GM12878 (cell line): ENCODE measurements at regions not wholly inside any gene's neighbourhood (a gene's known extent, or its start where the extent isn't known, plus 50 kb on each side); places are given as distances from the start of the nearest gene placed in this dataset.

ENCODE experiments used
- ESRRA ChIP-seq: IDR thresholded peaks from 2 replicates; pipeline ENCODE4 v1.6.1; 2012; ENCODE audit warnings: mild to moderate bottlenecking, low read length, improper control_type of control experiment
- EZH2 ChIP-seq: IDR thresholded peaks from 2 replicates; pipeline ENCODE4 v1.6.1; 2012; ENCODE audit warnings: low read depth, mild to moderate bottlenecking, control low read depth, inconsistent platforms, low read length, borderline replicate concordance; ENCODE audit not compliant: control insufficient read depth
- RCOR1 ChIP-seq: conservative IDR thresholded peaks from 2 replicates; pipeline ENCODE4 v1.6.1; 2012; ENCODE audit warnings: low read depth, low read length, improper control_type of control experiment
- SP1 ChIP-seq: IDR thresholded peaks from one replicate; pipeline ENCODE4 v1.6.1; 2011; ENCODE audit warnings: low read depth, low read length
- TF ChIP-seq, protein P1 (sequence below): fragments of 150-350 bp; IDR thresholded peaks from 2 replicates; pipeline ENCODE4 v1.6.1; 2016; ENCODE audit warnings: low read depth, low read length
- TF ChIP-seq, protein P2 (sequence below): IDR thresholded peaks from 2 replicates; pipeline ENCODE4 v1.6.1; 2012; ENCODE audit warnings: mild to moderate bottlenecking, low read depth, low read length
- TF ChIP-seq, protein P3 (sequence below), 3 experiments: IDR thresholded peaks in 2 of 3; conservative IDR thresholded peaks in 1 of 3; 2 replicates each; pipeline ENCODE4 v1.5.1; 2011; ENCODE audit warnings: low read depth in 3 of 3, low read length in 3 of 3, mild to moderate bottlenecking in 3 of 3, control low read depth in 2 of 3, moderate library complexity in 2 of 3, inconsistent platforms in 1 of 3, mixed read lengths in 1 of 3; ENCODE audit not compliant: control insufficient read depth in 2 of 3, insufficient read depth in 1 of 3; ENCODE audit errors: extremely low read depth in 1 of 3
- TF ChIP-seq, protein P4 (sequence below): fragments of 450-650 bp; IDR thresholded peaks from 2 replicates; pipeline ENCODE4 v1.6.1; 2017; ENCODE audit warnings: borderline replicate concordance
- TF ChIP-seq, protein P5 (sequence below): fragments of 150-350 bp; IDR thresholded peaks from 2 replicates; pipeline ENCODE4 v1.6.1; 2014; ENCODE audit warnings: mild to moderate bottlenecking, low read depth, low read length

DNA sequence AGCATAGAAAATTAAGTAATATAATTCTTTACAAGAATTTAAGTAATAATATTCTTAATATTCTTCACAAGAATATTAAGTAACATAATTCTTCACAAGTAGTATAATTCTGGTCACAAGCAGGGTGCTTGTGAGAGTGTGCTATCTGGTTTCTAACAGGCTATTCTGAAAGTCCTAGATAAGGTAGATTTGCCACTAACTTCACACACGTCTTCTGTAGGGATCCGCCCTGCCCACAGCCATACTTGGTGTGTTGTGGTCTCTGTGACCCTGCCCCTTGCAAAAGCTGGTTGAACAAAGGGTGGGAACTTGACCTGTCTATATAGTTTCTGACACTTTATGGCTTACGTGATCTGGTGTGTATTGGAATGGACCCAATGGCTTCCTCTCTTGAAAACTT lies 253.4 kb upstream of the MDFIC2 start:
- TF ChIP-seq, protein P1, sequence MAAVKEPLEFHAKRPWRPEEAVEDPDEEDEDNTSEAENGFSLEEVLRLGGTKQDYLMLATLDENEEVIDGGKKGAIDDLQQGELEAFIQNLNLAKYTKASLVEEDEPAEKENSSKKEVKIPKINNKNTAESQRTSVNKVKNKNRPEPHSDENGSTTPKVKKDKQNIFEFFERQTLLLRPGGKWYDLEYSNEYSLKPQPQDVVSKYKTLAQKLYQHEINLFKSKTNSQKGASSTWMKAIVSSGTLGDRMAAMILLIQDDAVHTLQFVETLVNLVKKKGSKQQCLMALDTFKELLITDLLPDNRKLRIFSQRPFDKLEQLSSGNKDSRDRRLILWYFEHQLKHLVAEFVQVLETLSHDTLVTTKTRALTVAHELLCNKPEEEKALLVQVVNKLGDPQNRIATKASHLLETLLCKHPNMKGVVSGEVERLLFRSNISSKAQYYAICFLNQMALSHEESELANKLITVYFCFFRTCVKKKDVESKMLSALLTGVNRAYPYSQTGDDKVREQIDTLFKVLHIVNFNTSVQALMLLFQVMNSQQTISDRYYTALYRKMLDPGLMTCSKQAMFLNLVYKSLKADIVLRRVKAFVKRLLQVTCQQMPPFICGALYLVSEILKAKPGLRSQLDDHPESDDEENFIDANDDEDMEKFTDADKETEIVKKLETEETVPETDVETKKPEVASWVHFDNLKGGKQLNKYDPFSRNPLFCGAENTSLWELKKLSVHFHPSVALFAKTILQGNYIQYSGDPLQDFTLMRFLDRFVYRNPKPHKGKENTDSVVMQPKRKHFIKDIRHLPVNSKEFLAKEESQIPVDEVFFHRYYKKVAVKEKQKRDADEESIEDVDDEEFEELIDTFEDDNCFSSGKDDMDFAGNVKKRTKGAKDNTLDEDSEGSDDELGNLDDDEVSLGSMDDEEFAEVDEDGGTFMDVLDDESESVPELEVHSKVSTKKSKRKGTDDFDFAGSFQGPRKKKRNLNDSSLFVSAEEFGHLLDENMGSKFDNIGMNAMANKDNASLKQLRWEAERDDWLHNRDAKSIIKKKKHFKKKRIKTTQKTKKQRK, result no peak
- TF ChIP-seq EZH2, result no peak
- TF ChIP-seq, protein P2, sequence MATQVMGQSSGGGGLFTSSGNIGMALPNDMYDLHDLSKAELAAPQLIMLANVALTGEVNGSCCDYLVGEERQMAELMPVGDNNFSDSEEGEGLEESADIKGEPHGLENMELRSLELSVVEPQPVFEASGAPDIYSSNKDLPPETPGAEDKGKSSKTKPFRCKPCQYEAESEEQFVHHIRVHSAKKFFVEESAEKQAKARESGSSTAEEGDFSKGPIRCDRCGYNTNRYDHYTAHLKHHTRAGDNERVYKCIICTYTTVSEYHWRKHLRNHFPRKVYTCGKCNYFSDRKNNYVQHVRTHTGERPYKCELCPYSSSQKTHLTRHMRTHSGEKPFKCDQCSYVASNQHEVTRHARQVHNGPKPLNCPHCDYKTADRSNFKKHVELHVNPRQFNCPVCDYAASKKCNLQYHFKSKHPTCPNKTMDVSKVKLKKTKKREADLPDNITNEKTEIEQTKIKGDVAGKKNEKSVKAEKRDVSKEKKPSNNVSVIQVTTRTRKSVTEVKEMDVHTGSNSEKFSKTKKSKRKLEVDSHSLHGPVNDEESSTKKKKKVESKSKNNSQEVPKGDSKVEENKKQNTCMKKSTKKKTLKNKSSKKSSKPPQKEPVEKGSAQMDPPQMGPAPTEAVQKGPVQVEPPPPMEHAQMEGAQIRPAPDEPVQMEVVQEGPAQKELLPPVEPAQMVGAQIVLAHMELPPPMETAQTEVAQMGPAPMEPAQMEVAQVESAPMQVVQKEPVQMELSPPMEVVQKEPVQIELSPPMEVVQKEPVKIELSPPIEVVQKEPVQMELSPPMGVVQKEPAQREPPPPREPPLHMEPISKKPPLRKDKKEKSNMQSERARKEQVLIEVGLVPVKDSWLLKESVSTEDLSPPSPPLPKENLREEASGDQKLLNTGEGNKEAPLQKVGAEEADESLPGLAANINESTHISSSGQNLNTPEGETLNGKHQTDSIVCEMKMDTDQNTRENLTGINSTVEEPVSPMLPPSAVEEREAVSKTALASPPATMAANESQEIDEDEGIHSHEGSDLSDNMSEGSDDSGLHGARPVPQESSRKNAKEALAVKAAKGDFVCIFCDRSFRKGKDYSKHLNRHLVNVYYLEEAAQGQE, result no peak
- no peak for TF ChIP-seq RCOR1
- TF ChIP-seq, protein P3, sequence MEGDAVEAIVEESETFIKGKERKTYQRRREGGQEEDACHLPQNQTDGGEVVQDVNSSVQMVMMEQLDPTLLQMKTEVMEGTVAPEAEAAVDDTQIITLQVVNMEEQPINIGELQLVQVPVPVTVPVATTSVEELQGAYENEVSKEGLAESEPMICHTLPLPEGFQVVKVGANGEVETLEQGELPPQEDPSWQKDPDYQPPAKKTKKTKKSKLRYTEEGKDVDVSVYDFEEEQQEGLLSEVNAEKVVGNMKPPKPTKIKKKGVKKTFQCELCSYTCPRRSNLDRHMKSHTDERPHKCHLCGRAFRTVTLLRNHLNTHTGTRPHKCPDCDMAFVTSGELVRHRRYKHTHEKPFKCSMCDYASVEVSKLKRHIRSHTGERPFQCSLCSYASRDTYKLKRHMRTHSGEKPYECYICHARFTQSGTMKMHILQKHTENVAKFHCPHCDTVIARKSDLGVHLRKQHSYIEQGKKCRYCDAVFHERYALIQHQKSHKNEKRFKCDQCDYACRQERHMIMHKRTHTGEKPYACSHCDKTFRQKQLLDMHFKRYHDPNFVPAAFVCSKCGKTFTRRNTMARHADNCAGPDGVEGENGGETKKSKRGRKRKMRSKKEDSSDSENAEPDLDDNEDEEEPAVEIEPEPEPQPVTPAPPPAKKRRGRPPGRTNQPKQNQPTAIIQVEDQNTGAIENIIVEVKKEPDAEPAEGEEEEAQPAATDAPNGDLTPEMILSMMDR (IDR thresholded peaks at IDR 0.05 in 2 of 3, conservative IDR thresholded peaks at IDR 0.05 in 1 of 3; ENCODE audit: control insufficient read depth in 2 of 3, extremely low read depth in 1 of 3, insufficient read depth in 1 of 3, low read depth in 3 of 3, low read length in 3 of 3), result no peak
- no peak for TF ChIP-seq ESRRA
- TF ChIP-seq, protein P4, sequence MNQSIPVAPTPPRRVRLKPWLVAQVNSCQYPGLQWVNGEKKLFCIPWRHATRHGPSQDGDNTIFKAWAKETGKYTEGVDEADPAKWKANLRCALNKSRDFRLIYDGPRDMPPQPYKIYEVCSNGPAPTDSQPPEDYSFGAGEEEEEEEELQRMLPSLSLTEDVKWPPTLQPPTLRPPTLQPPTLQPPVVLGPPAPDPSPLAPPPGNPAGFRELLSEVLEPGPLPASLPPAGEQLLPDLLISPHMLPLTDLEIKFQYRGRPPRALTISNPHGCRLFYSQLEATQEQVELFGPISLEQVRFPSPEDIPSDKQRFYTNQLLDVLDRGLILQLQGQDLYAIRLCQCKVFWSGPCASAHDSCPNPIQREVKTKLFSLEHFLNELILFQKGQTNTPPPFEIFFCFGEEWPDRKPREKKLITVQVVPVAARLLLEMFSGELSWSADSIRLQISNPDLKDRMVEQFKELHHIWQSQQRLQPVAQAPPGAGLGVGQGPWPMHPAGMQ, result no peak
- no peak for TF ChIP-seq SP1
- TF ChIP-seq, protein P5, sequence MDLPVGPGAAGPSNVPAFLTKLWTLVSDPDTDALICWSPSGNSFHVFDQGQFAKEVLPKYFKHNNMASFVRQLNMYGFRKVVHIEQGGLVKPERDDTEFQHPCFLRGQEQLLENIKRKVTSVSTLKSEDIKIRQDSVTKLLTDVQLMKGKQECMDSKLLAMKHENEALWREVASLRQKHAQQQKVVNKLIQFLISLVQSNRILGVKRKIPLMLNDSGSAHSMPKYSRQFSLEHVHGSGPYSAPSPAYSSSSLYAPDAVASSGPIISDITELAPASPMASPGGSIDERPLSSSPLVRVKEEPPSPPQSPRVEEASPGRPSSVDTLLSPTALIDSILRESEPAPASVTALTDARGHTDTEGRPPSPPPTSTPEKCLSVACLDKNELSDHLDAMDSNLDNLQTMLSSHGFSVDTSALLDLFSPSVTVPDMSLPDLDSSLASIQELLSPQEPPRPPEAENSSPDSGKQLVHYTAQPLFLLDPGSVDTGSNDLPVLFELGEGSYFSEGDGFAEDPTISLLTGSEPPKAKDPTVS, result no peak
